OCI-LY3 (cell line): ENCODE measurements at regions not wholly inside any gene's neighbourhood (a gene's known extent, or its start where the extent isn't known, plus 50 kb on each side); places are given as distances from the start of the nearest gene placed in this dataset.

Experiments
- CTCF ChIP-seq: fragments of 200-600, 300-600 bp; sonication (generic); IDR thresholded peaks from 2 replicates; pipeline ENCODE4 v1.5.1; 2014; ENCODE audit warnings: antibody characterized with exemption, low read length, low read depth
- EZH2phosphoT487 ChIP-seq: fragments of 200-600 bp; shearing (Covaris generic); IDR thresholded peaks from 2 replicates; pipeline ENCODE4 v1.6.1; 2018; ENCODE audit warnings: antibody characterized with exemption, mixed run types, low read depth

- no peak for TF ChIP-seq CTCF
- no peak for TF ChIP-seq EZH2phosphoT487
These were observed 65.9 kb upstream of the SPOPL start for GRCh38 chr2:138435701-138436100.
